ENCODE measurements at regions not wholly inside any gene's neighbourhood (a gene's known extent, or its start where the extent isn't known, plus 50 kb on each side); places are given as distances from the start of the nearest gene placed in this dataset.

DNA sequence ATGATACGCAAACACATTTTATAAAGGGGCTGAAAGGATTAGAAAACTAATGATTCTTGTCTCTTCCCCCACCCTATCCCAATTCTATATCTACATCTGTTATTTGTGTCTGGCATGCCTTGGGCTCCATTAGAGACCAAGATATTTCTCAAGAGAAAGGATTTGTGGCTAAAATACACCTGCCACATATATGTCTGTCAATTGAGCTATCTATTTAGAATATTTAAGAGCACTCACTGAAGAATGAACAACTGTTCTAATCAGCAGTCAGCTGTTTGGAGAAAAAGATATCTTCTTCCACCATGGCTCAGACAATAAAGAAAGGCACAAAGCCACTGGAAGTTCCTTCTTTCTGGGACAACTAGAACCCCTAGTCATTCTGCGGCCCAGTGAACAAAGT is 61.7 kb upstream of the LRRN1 start:
- Mint-ChIP-seq H3K27me3 (ENCODE audit: low read depth) (no peaks in the 10 kb centered on the region), H3K36me3 (peaks cover 2% of the 10 kb centered on the region), H3K9me3 (no peaks in the 10 kb centered on the region), H3K4me1 (peaks cover 13% of the 10 kb centered on the region), H3K27ac (no peak overlapping the region), H3K4me3 (no peak overlapping the region)
- TF ChIP-seq, protein P1, sequence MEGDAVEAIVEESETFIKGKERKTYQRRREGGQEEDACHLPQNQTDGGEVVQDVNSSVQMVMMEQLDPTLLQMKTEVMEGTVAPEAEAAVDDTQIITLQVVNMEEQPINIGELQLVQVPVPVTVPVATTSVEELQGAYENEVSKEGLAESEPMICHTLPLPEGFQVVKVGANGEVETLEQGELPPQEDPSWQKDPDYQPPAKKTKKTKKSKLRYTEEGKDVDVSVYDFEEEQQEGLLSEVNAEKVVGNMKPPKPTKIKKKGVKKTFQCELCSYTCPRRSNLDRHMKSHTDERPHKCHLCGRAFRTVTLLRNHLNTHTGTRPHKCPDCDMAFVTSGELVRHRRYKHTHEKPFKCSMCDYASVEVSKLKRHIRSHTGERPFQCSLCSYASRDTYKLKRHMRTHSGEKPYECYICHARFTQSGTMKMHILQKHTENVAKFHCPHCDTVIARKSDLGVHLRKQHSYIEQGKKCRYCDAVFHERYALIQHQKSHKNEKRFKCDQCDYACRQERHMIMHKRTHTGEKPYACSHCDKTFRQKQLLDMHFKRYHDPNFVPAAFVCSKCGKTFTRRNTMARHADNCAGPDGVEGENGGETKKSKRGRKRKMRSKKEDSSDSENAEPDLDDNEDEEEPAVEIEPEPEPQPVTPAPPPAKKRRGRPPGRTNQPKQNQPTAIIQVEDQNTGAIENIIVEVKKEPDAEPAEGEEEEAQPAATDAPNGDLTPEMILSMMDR (IDR thresholded peaks at IDR 0.05; ENCODE audit: unreplicated experiment): no peak
- DNase-seq (ENCODE audit: low spot score in 2 of 2, unreplicated experiment in 2 of 2): no peak

DNA sequence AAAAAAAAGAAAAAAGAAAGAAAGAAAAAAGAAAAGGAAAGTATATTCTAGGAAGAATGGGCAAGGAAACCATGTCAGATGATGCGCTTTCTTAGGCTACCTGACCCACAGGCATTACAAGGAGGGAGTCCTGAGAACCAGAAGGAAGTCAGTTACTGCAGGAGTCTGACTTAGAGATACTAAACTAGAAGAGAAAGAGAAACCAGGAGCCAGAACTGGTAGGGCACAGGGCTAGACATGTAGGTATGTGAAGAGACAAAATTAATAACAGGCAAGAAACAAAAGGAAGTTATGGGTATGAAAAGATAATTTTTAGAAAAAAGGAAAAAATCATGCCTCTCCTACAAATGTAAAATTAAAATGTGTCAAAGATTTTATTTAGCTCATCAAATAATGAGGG is 63.3 kb upstream of the LRRN1 start:
- Mint-ChIP-seq H3K9me3 (no peaks in the 10 kb centered on the region), H3K4me1 (peaks cover 13% of the 10 kb centered on the region), H3K27me3 (ENCODE audit: low read depth) (no peaks in the 10 kb centered on the region), H3K36me3 (peaks cover 2% of the 10 kb centered on the region), H3K4me3 (no peak overlapping the region), H3K27ac (no peak overlapping the region)
- TF ChIP-seq, protein P1 (IDR thresholded peaks at IDR 0.05; ENCODE audit: unreplicated experiment): no peak
- DNase-seq (ENCODE audit: low spot score in 2 of 2, unreplicated experiment in 2 of 2): no peak

DNA sequence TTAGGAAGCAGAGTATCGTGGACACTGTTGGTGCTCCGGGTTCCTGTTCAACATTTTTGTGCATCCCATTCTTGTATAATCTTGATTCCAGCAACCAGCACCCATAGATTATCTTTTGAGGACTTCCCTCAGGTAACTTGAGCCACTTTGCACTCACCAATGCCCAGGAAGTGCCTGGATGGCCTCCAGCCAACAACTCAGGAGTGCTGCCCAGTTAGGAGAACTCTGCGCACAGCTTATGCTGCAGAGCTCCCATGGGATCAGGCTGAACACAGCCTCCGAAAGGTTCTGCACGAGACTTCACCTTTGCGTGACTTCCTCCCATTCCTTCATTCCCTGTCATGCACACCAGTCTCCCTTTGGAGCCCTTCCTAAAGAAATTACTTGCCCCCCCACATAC is 64.3 kb upstream of the LRRN1 start:
- Mint-ChIP-seq H3K27ac (no peak overlapping the region), H3K36me3 (peaks cover 2% of the 10 kb centered on the region), H3K9me3 (no peaks in the 10 kb centered on the region), H3K4me3 (no peak overlapping the region), H3K27me3 (ENCODE audit: low read depth) (no peaks in the 10 kb centered on the region), H3K4me1 (peaks cover 13% of the 10 kb centered on the region)
- no peak for DNase-seq (ENCODE audit: low spot score in 2 of 2, unreplicated experiment in 2 of 2)
- TF ChIP-seq, protein P1 (IDR thresholded peaks at IDR 0.05; ENCODE audit: unreplicated experiment): no peak

DNA sequence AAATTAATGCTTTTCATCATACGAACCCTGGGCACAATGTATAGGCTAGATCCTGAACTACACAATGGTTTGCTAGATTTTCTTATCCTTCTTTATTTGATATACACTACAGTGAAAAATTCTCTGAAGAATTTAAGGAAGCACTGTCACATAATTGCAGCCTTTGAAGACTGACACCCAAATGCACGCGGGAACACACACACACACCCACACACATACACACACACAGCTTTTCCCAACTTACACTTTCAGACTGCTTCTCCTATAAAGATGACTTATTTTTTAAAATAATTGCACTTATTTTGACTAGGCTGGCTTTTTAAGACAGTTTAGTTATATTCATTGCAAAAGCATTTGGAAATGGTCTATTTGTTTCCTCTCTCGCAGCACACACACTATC is 70.0 kb upstream of the LRRN1 start:
- Mint-ChIP-seq H3K4me1 (peaks cover 13% of the 10 kb centered on the region), H3K27ac (no peak overlapping the region), H3K27me3 (ENCODE audit: low read depth) (no peaks in the 10 kb centered on the region), H3K9me3 (peaks cover 5% of the 10 kb centered on the region), H3K4me3 (no peak overlapping the region), H3K36me3 (peaks cover 2% of the 10 kb centered on the region)
- TF ChIP-seq, protein P1 (IDR thresholded peaks at IDR 0.05; ENCODE audit: unreplicated experiment): no peak
- DNase-seq (ENCODE audit: low spot score in 2 of 2, unreplicated experiment in 2 of 2): no peak

DNA sequence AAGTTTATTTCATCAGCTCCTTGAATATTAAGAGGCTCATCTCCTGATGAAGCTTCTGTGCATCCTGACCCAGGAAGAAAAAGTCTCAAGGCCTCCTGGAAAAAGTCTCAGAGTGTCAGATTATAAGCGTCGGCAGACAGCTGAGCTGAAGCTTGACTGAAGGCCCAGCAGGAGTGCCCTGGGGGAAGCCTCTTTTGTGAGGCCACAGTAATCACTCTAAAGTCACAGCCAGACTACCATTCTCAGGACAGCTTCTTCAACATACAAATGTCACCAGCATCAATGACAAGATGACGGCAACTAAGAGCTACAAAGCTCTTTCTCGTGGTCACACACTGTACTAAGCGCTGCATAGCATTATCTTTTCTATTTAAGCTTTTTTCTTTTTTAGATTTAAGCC is 72.7 kb upstream of the LRRN1 start:
- no peak overlapping the region for H3K27ac Mint-ChIP-seq
- peaks cover 2% of the 10 kb centered on the region for H3K36me3 Mint-ChIP-seq
- peaks cover 5% of the 10 kb centered on the region for H3K9me3 Mint-ChIP-seq
- TF ChIP-seq, protein P1 (IDR thresholded peaks at IDR 0.05; ENCODE audit: unreplicated experiment): no peak
- no peaks in the 10 kb centered on the region for H3K27me3 Mint-ChIP-seq (ENCODE audit: low read depth)
- no peak for DNase-seq (ENCODE audit: low spot score in 2 of 2, unreplicated experiment in 2 of 2)
- H3K4me3 Mint-ChIP-seq: no peak overlapping the region
- peaks cover 13% of the 10 kb centered on the region for H3K4me1 Mint-ChIP-seq

DNA sequence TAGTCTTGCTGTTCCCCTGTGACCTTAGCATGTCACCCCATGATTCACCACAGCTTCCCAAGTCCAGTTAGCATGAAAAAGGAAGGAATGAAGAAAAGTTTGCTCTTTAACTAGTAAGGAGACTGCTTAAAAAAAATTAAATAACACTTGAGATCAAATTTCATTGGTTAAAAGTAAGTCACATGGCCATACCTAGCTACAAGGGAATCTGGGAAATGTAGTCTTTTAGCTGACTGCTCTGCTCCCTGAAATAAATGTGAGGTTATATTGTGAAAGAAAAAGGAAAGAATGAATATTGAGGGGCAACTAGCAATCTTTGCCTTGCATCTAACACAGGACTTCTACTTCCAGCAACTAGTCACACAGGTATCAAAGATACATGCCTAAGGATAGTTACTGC is 84.7 kb upstream of the LRRN1 start:
- Mint-ChIP-seq H3K27ac (no peak overlapping the region), H3K4me1 (no peaks in the 10 kb centered on the region), H3K9me3 (peaks cover 21% of the 10 kb centered on the region), H3K27me3 (ENCODE audit: low read depth) (no peaks in the 10 kb centered on the region), H3K36me3 (peaks cover 2% of the 10 kb centered on the region), H3K4me3 (no peak overlapping the region)
- DNase-seq (ENCODE audit: low spot score in 2 of 2, unreplicated experiment in 2 of 2): no peak
- TF ChIP-seq, protein P1 (IDR thresholded peaks at IDR 0.05; ENCODE audit: unreplicated experiment): no peak

Data from mesothelial cell of epicardium (in vitro differentiated cells).